GM19043 (cell line): ENCODE measurements at regions not wholly inside any gene's neighbourhood (a gene's known extent, or its start where the extent isn't known, plus 50 kb on each side); places are given as distances from the start of the nearest gene placed in this dataset.

ENCODE experiments used
- ATAC-seq: cut with Tn5 transposase; IDR thresholded peaks from one replicate; pipeline ENCODE4 v1.9.1; 2021; ENCODE audit warnings: low read depth; ENCODE audit not compliant: unreplicated experiment

DNA sequence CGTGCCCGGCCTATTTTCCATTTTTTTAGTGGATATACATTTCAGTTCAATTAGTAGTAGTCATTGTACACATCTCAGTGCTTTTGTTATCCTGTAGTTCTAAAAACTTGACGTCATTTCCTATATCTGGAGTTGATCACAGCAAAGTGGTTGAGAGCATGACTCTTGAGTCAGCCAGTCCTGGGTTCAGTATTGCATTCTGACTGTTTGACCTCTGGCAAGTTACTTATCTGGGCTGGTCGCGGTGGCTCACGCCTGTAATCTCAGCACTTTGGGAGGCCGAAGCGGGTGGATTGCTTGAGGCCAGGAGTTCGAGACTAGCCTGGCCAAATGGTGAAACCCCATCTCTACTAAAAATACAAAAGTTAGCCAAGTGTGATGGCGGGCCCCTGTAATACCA is 50.4 kb upstream of the PPM1B start:
- no peak for ATAC-seq
